ENCODE measurements at regions not wholly inside any gene's neighbourhood (a gene's known extent, or its start where the extent isn't known, plus 50 kb on each side); places are given as distances from the start of the nearest gene placed in this dataset.

GRCh38 chr20:40320517-40321011 lies 368.5 kb downstream of the MAFB start:
- no peak for DNase-seq (ENCODE audit: low read depth in 2 of 2)

GRCh38 chr20:40319741-40320516 lies 369.1 kb downstream of the MAFB start:
- no peak for DNase-seq (ENCODE audit: low read depth in 2 of 2)

- DNase-seq (ENCODE audit: low read depth in 2 of 2): no peak
Observed at GRCh38 chr20:40319056-40319455, 370.0 kb downstream of the MAFB start.

GRCh38 chr20:40317156-40317790 lies 371.8 kb downstream of the MAFB start:
- no peak for DNase-seq (ENCODE audit: low read depth in 2 of 2)

GRCh38 chr20:40314278-40314677 lies 374.8 kb downstream of the MAFB start:
- DNase-seq (ENCODE audit: low read depth in 2 of 2): no peak

- DNase-seq (ENCODE audit: low read depth in 2 of 2): no peak
Observed at GRCh38 chr20:40313730-40314129, 375.3 kb downstream of the MAFB start.

- no peak for DNase-seq (ENCODE audit: low read depth in 2 of 2)
Observed at GRCh38 chr20:40309731-40310130, 379.3 kb downstream of the MAFB start.

GRCh38 chr20:40307997-40308396 lies 381.0 kb downstream of the MAFB start:
- no peak for DNase-seq (ENCODE audit: low read depth in 2 of 2)

GRCh38 chr20:40307268-40307667 lies 381.8 kb downstream of the MAFB start:
- no peak for DNase-seq (ENCODE audit: low read depth in 2 of 2)

GRCh38 chr20:40305303-40305702 lies 383.7 kb downstream of the MAFB start:
- DNase-seq (ENCODE audit: low read depth in 2 of 2): no peak

- no peak for DNase-seq (ENCODE audit: low read depth in 2 of 2)
Observed at GRCh38 chr20:40304119-40304613, 384.9 kb downstream of the MAFB start.

- no peak for DNase-seq (ENCODE audit: low read depth in 2 of 2)
Observed at GRCh38 chr20:40294747-40295146, 394.3 kb downstream of the MAFB start.

GRCh38 chr20:40294175-40294574 lies 394.9 kb downstream of the MAFB start:
- no peak for DNase-seq (ENCODE audit: low read depth in 2 of 2)

GRCh38 chr20:40293740-40294139 lies 395.3 kb downstream of the MAFB start:
- no peak for DNase-seq (ENCODE audit: low read depth in 2 of 2)

GRCh38 chr20:40291493-40292135 lies 397.4 kb downstream of the MAFB start:
- DNase-seq (ENCODE audit: low read depth in 2 of 2): no peak

- DNase-seq (ENCODE audit: low read depth in 2 of 2): no peak
Observed at GRCh38 chr20:40287683-40288082, 401.4 kb downstream of the MAFB start.

GRCh38 chr20:40286975-40287531 lies 402.0 kb downstream of the MAFB start:
- no peak for DNase-seq (ENCODE audit: low read depth in 2 of 2)

GRCh38 chr20:40284611-40285010 lies 404.4 kb downstream of the MAFB start:
- DNase-seq (ENCODE audit: low read depth in 2 of 2): no peak

- no peak for DNase-seq (ENCODE audit: low read depth in 2 of 2)
Observed at GRCh38 chr20:40283689-40284088, 405.3 kb downstream of the MAFB start.

- no peak for DNase-seq (ENCODE audit: low read depth in 2 of 2)
Observed at GRCh38 chr20:40282941-40283340, 406.1 kb downstream of the MAFB start.

GRCh38 chr20:40282541-40282940 lies 406.5 kb downstream of the MAFB start:
- no peak for DNase-seq (ENCODE audit: low read depth in 2 of 2)

GRCh38 chr20:40280616-40281015 lies 408.4 kb downstream of the MAFB start:
- DNase-seq (ENCODE audit: low read depth in 2 of 2): no peak

All from stimulated activated CD4-positive, alpha-beta T cell treated with anti-CD3 and anti-CD28 coated beads, Interleukin-1b, Interleukin-23, amount 100 ng/mL, for 4 hours (primary cell).